ENCODE measurements at regions not wholly inside any gene's neighbourhood (a gene's known extent, or its start where the extent isn't known, plus 50 kb on each side); places are given as distances from the start of the nearest gene placed in this dataset.
"Not testable (repeated sequence)": the region's sequence is repeated elsewhere in the genome, so short reads cannot be mapped to it uniquely, and the experiment has no call there.

DNA sequence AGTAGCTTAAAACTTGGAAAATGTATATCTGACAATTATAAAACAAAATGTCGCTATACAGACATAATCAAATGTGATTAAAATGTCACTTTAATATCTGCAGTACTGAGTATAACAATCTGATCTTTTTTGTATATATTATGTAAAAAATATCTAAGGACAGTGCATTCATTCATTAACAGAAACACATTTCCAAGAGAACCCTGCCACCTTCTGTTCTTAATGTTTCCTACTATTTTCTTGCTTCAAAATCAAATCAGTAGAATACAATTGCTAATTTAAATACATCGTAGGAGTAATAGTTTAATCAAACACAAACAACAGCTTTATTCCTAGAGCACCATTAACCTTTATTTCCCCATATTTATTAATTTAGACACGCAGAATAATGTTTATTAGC, 142.6 kb upstream of the ST8SIA4 start:
- ATAC-seq = no peak

GRCh38 chr5:101040002-101040401, 136.9 kb upstream of the ST8SIA4 start:
- DNase-seq (ENCODE audit: low spot score); ATAC-seq; intact Hi-C loops (cut with DNase I): not testable (repeated sequence)

More for the DNA sequence above, 142.6 kb upstream of the ST8SIA4 start:
- DNase-seq (ENCODE audit: low spot score) = no peak
- intact Hi-C loops (cut with DNase I) = no loop called here

- intact Hi-C loops (cut with DNase I) = no loop called here
- ATAC-seq = no peak
- DNase-seq (ENCODE audit: low spot score) = no peak
Measured at GRCh38 chr5:101036778-101037177, 133.7 kb upstream of the ST8SIA4 start.

- DNase-seq (ENCODE audit: low spot score) (no peak), ATAC-seq (no peak)
- intact Hi-C loops (cut with DNase I) = no loop called here
Measured at GRCh38 chr5:101035425-101035824, 132.3 kb upstream of the ST8SIA4 start.

DNA sequence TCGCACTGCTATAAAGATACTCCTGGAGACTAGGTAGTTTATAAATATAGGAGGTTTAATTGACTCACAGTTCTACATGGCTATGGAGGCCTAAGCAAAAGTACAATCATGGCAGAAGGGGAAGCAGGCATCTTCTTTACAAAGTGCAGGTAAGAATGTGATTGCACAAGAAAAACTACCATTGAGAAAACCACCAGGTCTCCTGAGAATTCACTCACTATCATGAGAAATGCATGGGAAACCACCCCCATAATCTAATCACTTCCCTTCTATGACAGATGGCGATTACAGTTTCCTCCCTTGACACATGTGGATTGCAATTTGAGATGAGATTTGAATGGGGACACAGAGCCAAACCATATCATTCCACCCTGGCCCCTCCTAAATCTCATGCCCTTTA, 121.2 kb upstream of the ST8SIA4 start:
- ATAC-seq = no peak
- intact Hi-C loops (cut with DNase I) = no loop called here
- no peak for DNase-seq (ENCODE audit: low spot score)

DNA sequence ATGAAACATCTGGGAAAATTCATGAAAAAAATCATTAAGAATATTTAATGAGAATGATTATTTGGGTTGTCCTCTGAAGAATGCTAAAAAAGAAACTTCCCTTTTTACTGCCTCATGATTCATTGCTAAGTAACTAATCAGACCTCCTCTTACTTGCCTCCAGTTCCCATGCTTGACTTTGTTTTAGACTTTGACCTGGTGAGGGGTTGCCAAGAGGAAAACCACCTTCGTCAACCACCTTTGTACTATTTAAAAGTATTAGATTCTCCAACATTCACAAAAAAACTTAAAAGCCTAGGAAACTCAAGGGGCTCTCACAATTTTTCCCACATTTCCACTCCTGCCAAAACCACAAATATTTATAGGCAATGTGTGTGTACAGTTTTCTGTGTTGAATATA, 115.2 kb upstream of the ST8SIA4 start:
- DNase-seq (ENCODE audit: low spot score) (no peak), ATAC-seq (no peak)
- intact Hi-C loops (cut with DNase I) = no loop called here

- ATAC-seq (no peak), DNase-seq (ENCODE audit: low spot score) (no peak)
- intact Hi-C loops (cut with DNase I) = no loop called here
Measured at GRCh38 chr5:101012880-101013279, 109.8 kb upstream of the ST8SIA4 start.

GRCh38 chr5:101009758-101010519, 106.9 kb upstream of the ST8SIA4 start:
- DNase-seq (ENCODE audit: low spot score) (no peak), ATAC-seq (no peak)
- intact Hi-C loops (cut with DNase I) = no loop called here

- DNase-seq (ENCODE audit: low spot score) = no peak
- intact Hi-C loops (cut with DNase I) = no loop called here
- no peak for ATAC-seq
Measured at GRCh38 chr5:100992354-100992753, 89.3 kb upstream of the ST8SIA4 start.

- DNase-seq (ENCODE audit: low spot score); intact Hi-C loops (cut with DNase I); ATAC-seq: not testable (repeated sequence)
Measured at GRCh38 chr5:100983601-100984000, 80.5 kb upstream of the ST8SIA4 start.

- intact Hi-C loops (cut with DNase I) = no loop called here
- no peak for ATAC-seq
- DNase-seq (ENCODE audit: low spot score) = no peak
Measured at GRCh38 chr5:100974082-100974481, 71.0 kb upstream of the ST8SIA4 start.

DNA sequence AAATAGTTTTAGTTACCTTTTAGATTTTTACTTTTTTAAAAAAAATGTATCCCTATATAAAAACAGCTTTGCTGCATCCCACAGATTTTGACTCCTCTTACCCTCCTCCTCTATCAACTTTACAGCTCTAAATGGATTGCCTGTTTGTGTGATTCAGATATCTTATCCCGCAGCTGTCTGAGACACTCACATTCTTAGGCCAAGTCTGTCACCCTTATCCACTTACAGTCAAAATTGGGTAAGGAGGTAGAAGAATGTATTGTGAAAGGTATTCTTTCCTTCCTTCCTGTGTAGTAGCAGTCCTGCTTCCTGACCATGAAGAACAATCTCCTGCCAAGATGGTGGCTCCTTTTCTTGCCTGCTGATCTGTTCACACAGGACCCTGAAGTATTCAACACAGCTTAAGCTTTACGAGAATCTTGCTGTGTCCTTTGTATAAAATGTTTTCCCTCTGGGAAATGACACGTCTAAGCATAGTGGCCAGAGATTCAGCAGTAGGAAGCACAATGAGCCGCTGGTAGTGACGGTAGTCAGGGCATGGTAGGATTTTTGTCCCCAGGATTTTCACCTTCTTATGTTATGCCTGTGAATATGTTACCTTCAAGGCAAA, 67.7 kb upstream of the ST8SIA4 start:
- intact Hi-C loops (cut with DNase I) = no loop called here
- no peak for ATAC-seq
- DNase-seq (ENCODE audit: low spot score) = no peak

GRCh38 chr5:100965291-100965690, 62.2 kb upstream of the ST8SIA4 start:
- ATAC-seq (no peak), DNase-seq (ENCODE audit: low spot score) (no peak)

More at GRCh38 chr5:100965291-100965690, 62.2 kb upstream of the ST8SIA4 start:
- intact Hi-C loops (cut with DNase I) = no loop called here

Data from sciatic nerve (tissue), 2 donors.